C4-2B (cell line): ENCODE measurements at regions not wholly inside any gene's neighbourhood (a gene's known extent, or its start where the extent isn't known, plus 50 kb on each side); places are given as distances from the start of the nearest gene placed in this dataset.

Experiments used
- ZFX ChIP-seq: fragments of 450-650 bp; IDR thresholded peaks from 2 replicates; pipeline ENCODE4 v1.6.1; 2017
- TF ChIP-seq, protein P1 (sequence below): fragments of 450-650 bp; conservative IDR thresholded peaks from 2 replicates; pipeline ENCODE4 v1.5.1; 2017; ENCODE audit warnings: mild to moderate bottlenecking

GRCh38 chr2:71787108-71787415, 333.7 kb downstream of the DYSF start:
- TF ChIP-seq, protein P1, sequence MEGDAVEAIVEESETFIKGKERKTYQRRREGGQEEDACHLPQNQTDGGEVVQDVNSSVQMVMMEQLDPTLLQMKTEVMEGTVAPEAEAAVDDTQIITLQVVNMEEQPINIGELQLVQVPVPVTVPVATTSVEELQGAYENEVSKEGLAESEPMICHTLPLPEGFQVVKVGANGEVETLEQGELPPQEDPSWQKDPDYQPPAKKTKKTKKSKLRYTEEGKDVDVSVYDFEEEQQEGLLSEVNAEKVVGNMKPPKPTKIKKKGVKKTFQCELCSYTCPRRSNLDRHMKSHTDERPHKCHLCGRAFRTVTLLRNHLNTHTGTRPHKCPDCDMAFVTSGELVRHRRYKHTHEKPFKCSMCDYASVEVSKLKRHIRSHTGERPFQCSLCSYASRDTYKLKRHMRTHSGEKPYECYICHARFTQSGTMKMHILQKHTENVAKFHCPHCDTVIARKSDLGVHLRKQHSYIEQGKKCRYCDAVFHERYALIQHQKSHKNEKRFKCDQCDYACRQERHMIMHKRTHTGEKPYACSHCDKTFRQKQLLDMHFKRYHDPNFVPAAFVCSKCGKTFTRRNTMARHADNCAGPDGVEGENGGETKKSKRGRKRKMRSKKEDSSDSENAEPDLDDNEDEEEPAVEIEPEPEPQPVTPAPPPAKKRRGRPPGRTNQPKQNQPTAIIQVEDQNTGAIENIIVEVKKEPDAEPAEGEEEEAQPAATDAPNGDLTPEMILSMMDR = no peak
- TF ChIP-seq ZFX = no peak
